D721Med (cell line): ENCODE measurements at regions not wholly inside any gene's neighbourhood (a gene's known extent, or its start where the extent isn't known, plus 50 kb on each side); places are given as distances from the start of the nearest gene placed in this dataset.
"Not testable (repeated sequence)": the region's sequence is repeated elsewhere in the genome, so short reads cannot be mapped to it uniquely, and the experiment has no call there.

Experiments
- DNase-seq: peaks from one replicate; pipeline ENCODE4 v3.0.0; 2011; ENCODE audit warnings: low spot score; ENCODE audit not compliant: insufficient read length
- FAIRE-seq: peaks from 2 replicates; lab custom pipeline; 2011; peaks lifted over from hg19 to GRCh38; lab: Jason Lieb, UNC
- TF ChIP-seq, protein P1 (sequence below): IDR thresholded peaks from 2 replicates; pipeline ENCODE4 v1.5.1; 2012; ENCODE audit warnings: mild to moderate bottlenecking, control low read depth; ENCODE audit not compliant: insufficient read depth; ENCODE audit errors: missing control alignments

DNA sequence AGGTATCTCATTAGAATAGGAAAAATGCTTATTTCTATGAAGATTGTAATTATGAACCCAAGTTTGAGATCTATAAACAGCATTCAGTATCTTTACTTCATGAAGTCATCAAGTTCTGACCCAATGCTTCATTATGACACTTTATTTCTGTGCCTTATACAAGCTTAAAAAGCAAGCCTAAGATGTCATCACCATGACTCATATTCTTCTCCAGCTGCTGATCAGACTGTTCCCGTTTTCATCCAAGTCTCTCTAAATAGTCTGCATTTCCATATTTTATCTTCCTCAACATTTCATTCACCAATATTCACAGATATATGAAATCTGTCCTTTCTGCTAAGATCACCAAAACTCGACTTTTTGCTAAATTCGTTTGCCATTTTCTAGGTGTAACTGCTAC, 1247.2 kb upstream of the PRR20A start:
- FAIRE-seq (no peak), DNase-seq (no peak)
- TF ChIP-seq, protein P1, sequence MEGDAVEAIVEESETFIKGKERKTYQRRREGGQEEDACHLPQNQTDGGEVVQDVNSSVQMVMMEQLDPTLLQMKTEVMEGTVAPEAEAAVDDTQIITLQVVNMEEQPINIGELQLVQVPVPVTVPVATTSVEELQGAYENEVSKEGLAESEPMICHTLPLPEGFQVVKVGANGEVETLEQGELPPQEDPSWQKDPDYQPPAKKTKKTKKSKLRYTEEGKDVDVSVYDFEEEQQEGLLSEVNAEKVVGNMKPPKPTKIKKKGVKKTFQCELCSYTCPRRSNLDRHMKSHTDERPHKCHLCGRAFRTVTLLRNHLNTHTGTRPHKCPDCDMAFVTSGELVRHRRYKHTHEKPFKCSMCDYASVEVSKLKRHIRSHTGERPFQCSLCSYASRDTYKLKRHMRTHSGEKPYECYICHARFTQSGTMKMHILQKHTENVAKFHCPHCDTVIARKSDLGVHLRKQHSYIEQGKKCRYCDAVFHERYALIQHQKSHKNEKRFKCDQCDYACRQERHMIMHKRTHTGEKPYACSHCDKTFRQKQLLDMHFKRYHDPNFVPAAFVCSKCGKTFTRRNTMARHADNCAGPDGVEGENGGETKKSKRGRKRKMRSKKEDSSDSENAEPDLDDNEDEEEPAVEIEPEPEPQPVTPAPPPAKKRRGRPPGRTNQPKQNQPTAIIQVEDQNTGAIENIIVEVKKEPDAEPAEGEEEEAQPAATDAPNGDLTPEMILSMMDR = no peak

DNA sequence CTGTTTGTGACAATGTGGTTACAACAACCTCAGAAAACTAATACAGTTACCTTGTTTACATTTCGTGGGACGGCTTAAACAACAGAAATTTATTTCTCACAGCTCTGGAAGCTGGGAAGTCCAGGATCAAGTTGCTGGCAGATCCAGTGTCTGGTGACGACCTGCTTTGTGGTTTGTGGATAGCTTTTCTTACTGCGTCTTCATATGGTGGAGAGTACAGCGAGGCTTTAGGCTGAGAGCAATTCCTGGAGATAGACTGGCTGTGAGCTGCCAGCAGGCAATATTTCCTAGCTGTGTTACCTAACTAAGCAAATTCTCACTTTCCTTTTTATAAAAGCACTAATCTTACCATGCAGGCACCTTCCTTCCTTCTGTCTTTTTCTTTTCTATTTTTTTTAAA, 1203.5 kb upstream of the PRR20A start:
- TF ChIP-seq, protein P1 = no peak
- no peak for FAIRE-seq
- no peak for DNase-seq

DNA sequence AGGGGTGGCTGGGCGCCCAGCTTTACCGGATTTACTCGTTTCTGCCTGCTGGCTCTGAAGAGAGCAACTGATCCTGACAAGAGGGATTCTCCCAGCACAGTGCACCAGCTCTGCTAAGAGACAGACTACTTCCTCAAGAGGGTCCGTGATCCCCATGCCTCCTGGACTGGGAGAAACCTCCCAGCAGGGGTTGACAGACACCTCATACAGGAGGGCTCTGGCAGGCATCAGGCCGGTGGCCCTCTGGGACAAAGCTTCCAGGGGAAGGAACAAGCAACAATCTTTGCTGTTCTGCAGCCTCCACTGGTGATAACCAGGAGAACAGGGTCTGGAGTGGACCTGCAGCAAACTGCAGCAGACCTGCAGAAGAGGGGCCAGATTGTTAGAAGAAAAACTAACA, 1192.5 kb upstream of the PRR20A start:
- TF ChIP-seq, protein P1 = no peak
- DNase-seq (no peak), FAIRE-seq (no peak)

DNA sequence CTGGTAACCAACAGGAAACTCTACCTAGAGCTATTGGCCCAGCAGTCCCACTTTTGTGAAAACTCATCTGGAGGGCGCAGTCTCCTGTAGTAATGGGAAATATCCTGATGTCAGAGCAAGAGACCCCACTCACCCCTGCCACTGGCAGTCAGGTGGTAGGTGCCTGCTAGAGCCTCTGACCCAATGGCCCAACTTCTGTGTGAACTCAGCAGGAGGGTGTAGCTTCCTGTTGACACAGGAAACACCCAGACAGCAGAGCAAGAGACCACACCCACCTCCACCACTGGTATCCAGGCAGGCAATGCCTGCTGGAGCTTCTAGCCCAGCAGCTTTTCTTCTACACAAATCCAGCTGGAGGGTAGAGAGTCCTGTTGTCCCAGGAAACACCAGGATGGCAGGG, 1176.8 kb upstream of the PRR20A start:
- FAIRE-seq = no peak
- TF ChIP-seq, protein P1 = no peak
- no peak for DNase-seq

DNA sequence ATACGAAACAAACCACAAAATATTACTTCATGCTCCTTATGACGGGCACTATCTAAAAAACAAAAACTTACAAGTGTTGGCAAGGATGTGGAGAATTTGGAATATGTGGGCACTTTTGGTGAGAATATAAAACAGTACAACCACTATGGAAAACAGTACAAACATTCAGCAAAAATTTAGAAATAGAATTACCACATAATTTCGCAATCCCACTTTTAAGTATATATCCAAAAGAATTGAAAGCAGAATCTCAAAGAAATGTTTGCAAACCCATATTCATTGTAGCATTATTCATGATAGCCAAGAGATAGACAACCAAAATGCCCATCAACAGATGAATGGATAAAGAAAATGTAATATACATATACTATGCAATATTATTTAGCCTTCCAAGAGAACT, 1173.7 kb upstream of the PRR20A start:
- no peak for FAIRE-seq
- TF ChIP-seq, protein P1 = no peak
- DNase-seq = no peak

DNA sequence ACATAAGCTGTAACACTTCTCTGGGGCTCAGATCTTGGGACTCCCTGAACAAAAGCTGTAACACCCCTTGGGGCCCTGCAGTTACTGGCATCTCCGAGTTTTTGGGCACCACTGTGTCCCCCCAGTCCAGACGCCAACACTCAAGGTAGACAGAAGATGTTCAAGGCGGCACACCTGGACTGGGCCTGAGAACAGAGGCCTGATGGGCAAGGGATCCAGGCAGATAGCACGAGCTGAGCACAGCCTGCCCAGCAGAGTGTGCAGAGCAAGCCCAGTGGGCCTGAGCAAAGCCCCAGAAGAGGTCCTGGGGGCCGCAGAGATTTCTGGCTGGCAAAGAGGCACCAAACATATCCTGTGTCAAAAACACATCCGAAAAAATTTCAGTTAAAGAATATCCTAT, 1163.3 kb upstream of the PRR20A start:
- no peak for DNase-seq
- no peak for FAIRE-seq
- TF ChIP-seq, protein P1 = no peak

DNA sequence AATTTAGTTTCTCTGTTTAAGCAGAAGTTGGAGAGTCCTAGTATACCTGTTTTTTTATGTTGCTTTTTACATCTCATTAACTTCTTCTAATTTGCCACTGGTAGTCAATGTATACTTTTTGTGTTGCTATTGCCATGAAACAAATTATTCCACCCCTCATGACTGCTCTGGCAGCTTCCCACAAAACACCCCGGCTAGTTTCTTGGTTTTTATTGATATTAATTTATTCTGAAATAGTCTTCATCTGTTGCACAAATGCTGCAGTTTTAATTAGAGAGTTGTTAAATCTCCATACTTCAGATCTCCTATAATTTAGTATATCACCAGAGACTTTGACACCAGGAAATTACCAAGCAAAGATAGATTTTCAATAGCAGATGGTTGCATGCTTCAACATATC, 1159.3 kb upstream of the PRR20A start:
- FAIRE-seq (no peak), DNase-seq (no peak)
- TF ChIP-seq, protein P1 = no peak

DNA sequence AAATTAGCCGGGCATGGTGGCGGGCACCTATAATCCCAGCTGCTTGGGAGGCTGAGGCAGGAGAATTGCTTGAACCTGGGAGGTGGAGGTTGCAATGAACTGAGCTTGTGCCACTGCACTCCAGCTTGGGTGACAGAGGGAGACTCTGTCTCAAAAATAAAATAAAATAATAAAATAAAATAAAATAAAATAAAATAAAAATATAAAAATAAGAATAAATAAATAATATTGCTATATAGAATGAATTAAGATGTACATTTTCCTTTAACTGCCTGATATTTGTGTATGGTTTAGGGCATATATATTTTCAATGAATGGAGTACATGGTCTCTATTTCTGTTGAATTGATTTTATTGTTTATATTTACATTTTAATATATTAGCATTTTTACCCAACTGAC, 1156.7 kb upstream of the PRR20A start:
- DNase-seq, FAIRE-seq: not testable (repeated sequence)
